GM21528 (cell line): ENCODE measurements at regions not wholly inside any gene's neighbourhood (a gene's known extent, or its start where the extent isn't known, plus 50 kb on each side); places are given as distances from the start of the nearest gene placed in this dataset.
"Not testable (repeated sequence)": the region's sequence is repeated elsewhere in the genome, so short reads cannot be mapped to it uniquely, and the experiment has no call there.

Experiments
- ATAC-seq: cut with Tn5 transposase; IDR thresholded peaks from one replicate; pipeline ENCODE4 v1.9.1; 2021; ENCODE audit warnings: mild to moderate bottlenecking, moderate library complexity; ENCODE audit not compliant: unreplicated experiment, low FRiP score

DNA sequence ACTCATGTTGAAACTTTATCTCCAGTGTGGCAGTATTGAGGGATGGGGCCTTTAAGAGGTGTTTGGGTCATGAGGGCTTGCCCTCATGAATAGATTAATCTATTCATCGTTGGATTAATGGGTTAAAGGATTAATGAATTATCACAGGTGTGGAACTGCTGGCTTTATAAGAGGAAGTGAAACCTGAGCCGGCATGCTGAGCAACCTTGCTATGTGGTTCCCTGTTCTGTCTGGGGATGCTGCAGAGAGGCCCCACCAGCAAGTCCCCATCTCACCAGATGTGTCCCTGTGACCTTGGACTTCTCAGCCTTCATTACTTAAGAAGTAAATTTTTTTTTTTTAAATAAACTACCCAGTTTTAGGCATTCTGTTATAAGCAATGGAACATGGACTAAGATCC is 109.6 kb downstream of the DYRK2 start:
- ATAC-seq = peak; percentile 98

DNA sequence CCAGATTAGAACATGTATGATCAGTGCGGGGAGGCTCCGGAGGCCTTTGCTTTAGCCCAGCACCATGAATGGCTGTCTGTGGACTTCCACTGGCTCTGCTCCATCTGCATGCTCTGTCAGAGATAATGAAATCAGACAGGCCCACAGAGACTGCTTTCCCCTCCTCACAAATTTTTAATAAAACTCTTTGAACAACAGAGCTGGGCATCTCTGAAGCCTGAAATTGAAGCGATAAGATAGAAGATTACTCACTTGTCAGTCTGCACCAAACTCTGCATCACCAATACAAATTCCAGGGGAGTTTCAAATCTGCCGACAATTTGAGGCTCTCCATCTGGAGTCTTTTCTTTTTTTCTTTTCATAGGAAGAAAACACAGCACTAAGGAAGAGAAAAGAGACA is 110.0 kb downstream of the DYRK2 start:
- ATAC-seq = peak; percentile 28

DNA sequence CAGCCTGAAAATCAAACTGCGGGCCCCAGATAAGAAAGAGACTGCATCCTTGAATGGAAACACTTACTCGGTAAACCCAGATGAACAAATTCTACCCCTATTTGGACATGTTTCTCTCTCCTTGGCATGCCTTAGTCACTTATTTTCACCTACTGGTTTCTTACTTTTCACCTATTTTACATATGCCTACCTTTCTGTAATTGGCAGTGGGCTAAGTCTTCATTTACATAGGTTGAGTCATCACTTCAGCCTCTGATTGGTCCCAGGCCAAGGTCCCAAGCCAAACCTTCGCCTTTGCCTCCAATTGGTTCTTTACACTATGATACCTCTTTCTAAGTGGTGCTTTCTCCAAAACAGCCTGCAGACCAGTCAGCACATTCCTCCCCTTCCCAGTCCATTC is 111.3 kb downstream of the DYRK2 start:
- ATAC-seq = no peak

DNA sequence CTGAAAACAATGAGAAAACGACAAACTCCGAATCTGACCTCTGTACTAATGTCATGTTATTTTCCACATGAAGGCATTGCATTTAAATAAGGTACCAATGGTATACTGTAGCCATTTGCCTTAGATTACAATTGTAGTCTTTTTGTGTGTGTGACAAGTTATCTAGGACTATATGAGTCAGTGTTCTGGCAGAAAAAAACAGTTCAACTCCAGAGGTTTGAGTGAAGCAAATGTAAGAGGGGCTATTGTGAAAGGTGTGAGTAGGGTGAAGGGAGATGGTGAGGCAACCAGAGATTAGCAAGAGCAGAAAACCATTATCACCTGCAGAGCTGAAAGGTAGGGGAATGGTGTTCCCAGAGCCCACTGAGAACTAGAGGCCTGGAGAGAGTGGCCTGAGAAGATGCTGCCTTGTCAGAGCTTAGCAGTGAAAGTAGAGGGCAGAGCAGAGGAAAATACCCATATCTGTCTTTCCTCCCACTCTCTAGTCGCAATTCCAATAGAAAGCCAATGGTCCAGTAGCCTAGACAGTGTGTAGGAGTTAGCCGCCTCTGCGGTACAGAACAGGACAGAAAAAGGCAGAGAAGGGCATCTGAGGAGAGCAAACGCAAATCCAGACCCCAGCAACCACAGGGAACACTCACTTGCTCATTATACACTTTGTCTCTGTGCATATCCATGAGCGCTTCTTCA is 112.2 kb downstream of the DYRK2 start:
- ATAC-seq = no peak

DNA sequence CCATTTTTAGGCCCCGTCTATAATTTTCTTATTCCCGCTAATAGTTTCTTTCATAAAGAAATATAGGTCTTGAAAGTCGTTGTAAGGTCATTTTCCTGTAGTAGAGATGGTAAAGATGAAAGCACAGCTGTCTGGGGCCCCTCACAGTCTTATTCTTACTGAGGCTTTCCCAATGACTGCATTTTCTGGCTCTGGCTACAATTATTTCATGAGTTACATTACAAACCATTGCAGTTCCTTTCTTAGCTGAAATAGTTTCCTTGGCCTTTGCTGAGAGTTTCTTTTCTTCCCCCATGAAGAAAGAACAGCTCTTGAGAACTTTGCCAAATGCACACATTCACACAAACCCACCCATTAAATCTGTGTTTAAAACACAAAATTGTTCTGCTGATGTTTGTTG is 113.0 kb downstream of the DYRK2 start:
- ATAC-seq = no peak

DNA sequence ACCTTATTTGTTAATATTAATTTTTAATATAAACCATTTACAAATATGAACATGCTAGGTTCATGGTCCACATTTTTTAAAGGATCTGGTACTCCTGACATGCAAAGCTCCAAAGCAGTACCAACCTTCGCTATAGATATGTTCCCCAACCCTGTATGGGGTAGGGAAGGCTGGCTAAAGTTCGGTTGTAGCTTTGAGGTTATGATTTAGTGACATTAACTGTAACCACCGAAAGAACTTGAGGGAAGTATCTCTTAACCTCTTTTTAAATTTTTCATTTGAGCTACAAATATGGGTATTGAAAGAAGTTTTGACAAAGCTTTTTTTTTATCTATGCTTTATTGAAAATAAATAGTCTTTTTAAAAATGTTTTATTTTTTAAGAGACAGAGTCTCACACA is 115.5 kb downstream of the DYRK2 start:
- ATAC-seq = no peak

DNA sequence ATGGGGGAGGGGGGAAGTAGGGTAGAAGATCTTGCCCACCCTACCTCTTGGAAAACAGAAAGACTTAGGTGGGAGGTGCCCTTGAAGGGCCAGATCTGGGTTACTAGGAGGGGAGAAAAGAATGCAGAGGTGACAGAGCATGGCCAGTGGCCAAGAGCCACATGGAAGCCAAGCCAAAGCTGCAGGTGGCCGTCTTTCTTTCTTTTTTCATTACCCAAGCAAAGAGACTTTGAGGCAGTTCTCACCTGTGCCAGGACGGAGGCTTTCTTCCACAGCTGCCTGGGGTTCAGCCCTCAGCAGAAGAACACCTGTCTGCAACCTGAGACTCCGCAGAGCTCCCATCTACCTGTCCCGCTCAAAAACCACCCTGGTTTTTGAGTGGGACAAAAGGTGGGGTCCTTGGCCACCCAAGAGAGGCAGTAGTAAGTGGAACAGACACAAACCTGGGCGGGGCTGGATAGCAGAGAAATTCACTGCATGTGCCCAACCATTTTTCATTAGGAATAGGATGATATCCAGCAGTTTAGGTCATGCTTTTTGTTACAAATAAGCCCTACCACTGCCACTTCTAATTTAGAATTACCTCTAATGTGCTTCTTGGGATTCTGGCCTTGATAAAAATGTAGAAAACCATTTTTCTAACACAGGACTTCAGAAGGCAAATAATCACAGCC is 116.5 kb downstream of the DYRK2 start:
- no peak for ATAC-seq

DNA sequence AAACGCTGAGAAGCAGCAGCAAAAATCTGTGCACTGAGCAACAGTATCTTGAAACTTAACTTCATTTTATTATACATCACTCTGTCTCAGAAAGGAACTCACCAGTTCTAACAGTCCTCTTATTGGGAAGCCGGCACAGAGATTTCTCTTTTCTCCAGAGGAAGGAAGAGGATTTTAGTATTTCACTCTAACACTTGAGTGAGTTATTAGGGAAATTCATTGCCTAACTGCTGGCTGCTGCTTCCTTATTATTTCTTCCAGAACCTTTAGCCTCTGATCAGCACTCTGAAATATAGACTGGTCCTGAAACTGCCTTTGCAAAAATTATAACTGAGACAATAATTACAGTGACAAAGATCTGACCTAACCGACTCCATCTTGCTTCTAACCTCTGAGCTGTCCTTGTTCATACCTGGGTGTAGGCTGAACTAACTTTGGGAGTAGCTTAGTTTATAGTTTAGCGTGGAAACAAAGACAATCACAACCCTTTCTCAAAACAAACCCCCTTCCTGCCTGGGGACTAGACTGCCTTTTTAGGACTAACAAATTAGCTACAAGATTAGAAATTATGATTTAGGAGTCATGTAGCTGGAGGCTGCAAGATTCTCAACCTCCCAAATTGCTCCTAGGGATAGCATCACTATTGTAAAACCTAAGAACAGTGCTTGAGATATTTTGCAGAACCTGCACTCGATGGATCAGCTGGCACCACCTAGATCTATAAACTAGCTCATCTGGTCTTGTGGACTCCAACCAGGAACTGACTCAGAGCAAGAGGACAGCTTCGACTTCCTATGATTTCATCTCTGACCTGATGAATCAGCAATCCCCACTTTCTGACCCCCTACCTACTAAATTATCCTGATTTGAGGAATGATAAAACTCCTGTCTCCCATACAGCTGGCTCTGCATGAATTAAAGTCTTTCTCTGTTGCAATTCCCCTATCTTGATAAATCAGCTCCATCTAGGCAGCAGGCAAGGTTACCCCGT is 117.5 kb downstream of the DYRK2 start:
- no peak for ATAC-seq

DNA sequence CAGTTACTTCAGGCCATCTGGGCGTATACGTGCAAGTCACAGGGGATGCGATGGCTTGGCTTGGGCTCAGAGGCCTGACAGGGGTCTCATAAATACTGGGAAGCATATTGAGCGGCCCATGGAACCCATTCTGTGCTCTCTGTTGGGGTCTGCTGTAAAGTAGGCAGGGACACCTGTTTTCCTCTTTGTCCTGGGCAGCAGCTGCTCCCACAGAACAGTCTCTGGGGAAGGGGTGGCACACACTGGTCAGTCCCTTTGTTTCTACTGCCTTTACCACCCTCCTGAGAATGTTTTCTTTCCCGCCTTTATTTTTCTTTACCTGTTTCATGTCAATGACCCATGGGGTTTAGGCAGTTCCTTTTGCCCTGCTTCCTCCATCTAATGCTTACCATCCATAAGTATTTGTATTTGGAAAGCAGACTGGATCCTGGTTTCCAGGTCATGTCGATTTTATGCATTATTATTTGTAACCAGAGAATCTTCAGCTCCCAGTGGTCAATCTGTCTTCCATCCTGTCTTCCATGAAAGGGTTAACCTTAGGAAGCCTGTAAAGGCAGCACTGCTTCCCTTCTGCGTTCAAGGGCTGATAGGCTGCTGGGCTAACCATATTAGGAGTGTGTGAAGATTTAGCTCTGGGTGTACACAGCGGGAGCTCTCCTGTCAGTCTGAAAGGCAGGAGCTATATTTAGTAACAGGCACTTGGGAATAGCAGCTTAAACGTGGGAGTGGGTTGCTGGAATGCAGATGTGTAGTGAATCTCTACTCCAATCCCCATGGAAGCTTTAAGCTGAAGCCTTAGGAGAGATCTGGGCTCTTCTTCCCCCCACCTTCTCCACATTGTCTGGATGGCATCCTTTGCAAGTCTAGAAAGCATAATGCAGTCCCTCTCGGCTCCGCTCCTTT is 124.0 kb downstream of the DYRK2 start:
- ATAC-seq = no peak

DNA sequence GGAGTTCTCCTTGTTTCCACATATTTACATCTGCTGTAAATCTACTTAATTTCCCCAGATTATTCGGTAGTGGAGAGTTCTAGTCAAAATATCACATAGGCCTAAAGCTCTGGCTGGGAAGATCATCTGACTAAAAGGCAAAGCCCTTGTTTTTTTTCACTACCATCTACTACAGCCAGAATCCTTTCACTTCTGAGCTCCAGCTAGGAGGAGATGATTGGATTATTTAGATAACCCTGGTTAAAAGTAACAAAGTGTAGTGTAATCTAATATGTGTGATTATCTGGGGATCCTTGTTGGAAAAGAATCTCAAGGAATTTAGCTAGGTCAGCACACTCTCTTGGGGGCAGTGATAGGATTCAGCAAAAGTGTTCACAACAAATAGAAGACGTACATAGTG is 125.4 kb downstream of the DYRK2 start:
- ATAC-seq = no peak

DNA sequence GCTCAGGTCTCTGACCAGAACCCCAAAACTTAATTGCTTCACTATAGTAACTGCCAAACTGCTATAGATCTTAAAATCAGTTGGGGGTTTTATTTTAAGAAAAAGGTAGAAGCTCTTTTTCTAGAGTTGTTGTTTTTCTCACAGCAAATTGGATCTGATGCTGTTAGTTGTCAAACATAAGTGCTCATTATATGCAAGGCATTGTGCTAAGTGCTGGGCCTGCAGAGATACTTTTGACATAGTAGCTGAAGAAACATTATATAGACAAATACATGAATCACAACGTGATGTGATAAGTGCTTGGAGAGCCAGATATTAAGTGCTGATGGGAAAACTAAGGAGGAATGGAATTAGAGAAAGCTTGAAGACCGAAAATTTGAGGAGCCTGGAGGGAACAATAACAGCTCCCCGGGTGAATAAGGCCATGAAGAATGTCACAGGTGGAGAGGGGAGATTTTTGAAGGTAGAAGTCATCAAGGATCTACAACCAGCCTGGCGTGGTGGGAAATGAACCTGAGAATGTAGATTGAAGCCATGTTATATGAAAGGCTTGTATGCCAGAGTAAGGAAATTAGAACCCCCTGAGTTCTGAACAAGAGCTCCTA is 126.5 kb downstream of the DYRK2 start:
- ATAC-seq = no peak

DNA sequence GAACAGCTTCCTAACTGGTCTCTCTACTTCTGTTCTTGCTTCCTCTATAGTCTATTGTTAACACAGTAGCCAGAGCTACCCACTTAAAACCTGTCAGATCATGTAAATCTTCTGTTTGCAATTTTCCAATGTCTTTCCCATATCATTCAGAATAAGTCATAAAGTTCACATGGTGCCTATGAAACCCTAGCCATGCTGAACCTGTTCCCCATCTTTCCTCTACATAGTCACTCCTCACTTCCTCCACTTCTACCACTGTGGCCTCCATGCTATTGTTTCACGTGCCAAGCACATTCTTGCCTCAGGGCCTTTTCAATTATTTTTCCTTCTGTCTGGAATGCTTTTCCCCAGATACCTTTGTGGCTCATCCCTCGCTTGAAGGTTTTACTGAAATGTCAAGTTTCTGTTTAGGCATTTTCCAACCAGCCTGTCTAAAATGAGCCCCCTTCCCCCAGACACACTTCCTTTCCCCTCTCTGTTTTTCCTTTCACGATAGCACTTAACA is 132.1 kb downstream of the DYRK2 start:
- ATAC-seq = no peak

DNA sequence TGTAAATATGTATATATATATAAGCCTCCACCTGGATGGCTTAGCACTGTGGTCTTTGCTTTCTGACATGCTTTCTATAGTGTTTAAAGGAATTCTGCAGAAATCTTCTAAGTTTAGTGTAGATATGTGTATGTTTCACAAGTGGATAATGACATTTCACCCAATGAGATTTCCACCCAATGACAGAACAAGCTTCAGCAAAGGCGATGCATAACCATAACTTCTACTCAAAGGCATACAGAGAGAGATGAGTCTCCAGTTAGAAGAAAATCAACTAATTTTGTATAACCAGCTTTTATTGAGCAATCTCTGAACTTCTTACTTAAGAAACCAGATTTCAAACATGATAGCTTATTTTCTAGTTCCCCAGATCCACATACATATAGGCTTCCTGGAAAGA is 134.0 kb downstream of the DYRK2 start:
- ATAC-seq = no peak

DNA sequence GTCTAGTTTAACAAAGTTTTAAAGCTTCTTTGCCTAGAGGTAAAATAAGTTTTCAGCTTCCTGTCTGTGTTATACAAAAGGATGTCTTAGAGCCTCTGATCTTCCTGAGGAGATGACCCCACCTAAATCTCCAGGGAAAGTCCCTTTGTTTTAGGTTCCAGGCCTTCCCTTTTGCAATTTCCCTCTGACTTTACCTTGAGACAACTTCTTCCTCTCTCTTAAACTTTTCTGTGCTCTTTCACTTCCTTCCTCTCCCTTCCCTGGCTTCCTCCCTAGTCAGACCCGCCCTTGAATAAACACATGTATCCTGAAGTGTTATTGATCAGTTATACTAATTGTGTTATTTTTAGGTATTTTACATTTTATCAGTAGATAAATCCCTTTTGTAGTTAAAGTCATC is 134.8 kb downstream of the DYRK2 start:
- ATAC-seq = no peak

DNA sequence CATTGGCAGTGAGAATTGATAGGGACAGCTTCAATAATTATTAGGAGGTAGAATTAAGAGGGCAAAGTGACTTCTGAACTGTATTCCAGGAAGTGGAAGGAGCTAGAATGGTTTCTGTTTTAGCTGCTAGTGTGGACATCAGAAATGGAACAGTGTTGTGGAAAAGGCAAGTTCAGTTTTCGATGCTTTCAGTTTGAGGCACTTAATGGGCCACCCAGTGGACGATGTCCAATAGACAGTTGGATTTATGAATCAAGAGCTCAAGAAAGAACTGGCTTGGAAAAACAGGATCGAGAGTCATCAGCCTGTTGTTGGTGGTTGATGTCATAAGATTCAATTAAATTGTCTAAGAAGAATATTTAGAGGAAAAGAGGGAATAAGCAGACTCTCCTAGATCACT is 136.3 kb downstream of the DYRK2 start:
- no peak for ATAC-seq

DNA sequence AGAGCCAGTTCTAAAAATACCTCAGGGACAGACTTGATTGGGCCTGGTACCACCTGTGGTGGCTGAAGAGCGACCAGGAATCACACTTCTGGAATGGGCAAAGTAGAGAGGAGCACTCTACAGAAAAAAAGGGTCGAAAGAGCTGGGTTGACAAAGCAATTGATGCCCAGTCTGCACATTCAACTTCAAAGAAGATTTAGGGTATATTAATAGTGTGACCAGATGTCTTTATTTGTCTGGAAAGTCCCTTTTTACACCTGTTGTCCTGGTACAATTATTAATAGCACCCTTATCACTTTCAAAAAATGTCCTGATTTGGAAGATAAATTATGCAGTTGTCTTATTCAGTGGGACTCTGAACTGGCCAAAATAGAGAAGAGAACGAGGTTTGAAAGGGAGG is 137.5 kb downstream of the DYRK2 start:
- no peak for ATAC-seq

DNA sequence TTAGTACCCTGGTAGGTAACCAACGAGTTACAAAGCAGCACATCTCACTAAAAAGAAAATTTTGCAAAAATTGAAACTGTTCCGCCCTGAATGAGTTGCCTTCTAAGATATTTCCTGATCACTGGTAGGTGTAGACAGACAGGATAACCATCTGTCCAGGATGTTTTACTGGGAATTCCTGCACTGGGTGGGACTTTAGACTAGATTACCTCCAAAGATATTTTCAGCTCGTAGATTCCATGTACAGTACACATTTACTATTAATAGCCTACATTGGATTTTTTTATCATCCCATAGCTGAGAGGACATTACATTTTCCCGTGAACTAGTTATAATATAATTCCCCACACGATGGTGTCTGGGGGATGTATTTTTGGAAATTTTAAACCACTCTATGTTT is 139.6 kb downstream of the DYRK2 start:
- no peak for ATAC-seq

DNA sequence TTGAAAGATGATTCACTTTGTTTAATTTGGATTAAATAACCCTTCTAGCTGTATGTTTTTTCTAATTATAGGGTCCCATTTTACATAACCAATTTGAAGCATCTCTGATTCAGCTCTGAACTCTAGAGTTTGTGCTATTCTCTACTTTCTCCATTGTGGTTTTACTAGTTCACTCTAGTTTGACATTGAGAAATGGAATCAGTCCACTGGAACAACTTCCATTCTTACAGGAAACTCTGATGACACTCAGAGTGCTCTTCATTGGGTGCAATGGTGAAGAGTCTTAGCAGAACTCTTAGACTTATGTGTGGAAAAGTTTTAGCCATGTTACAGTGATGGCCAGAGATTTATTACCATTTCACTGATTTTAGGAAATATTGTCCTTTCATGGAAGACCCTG is 140.7 kb downstream of the DYRK2 start:
- no peak for ATAC-seq

DNA sequence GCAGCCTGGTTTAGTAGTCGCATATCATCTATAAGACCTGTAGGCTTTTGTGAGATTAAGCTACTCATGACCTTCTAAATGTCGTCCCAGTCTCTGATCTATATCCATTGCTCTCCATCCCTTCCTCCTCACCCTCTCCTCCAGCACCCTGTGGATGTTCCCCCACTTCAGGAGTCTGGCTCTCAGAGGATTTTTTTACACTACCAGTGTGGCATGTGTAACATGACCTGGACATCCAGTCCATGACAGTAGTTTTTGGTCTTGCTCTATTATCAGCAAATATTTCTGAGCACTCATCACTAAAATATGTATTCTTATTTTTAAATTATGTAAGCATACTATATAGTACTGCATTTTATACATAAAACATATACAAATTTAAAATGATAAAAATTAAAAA is 142.1 kb downstream of the DYRK2 start:
- ATAC-seq = no peak

DNA sequence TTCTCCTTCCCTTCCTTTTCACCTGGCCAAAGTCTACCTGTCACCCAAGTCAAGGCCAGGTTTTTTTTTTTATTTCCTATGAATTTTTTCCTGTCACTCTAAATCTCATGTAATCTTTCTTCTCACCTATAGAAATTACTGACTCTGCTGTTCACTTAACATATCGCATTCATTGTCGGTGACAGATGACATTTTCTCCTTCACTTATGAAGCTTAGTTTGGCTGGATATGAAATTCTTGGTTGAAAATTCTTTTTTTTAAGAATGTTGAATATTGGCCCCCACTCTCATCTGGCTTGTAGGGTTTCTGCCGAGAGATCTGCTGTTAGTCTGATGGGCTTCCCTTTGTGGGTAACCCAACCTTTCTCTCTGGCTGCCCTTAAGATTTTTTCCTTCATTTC is 142.8 kb downstream of the DYRK2 start:
- ATAC-seq = not testable (repeated sequence)
